ENCODE measurements at regions not wholly inside any gene's neighbourhood (a gene's known extent, or its start where the extent isn't known, plus 50 kb on each side); places are given as distances from the start of the nearest gene placed in this dataset.

GRCh38 chr11:97502201-97502600 is 1112.4 kb downstream of the JRKL start:
- no peak overlapping the region for H3K9ac ChIP-seq (ENCODE audit: low read depth in 1 of 2, low read length in 2 of 2)
- WGBS = 61% methylated on average over 1 of the region's 1 CpG
- DNase-seq (ENCODE audit: low spot score) = no peak
- no peak for TF ChIP-seq GABPA (IDR thresholded peaks at IDR 0.05 in 1 of 2, conservative IDR thresholded peaks at IDR 0.05 in 1 of 2)
- TF ChIP-seq, protein P1, sequence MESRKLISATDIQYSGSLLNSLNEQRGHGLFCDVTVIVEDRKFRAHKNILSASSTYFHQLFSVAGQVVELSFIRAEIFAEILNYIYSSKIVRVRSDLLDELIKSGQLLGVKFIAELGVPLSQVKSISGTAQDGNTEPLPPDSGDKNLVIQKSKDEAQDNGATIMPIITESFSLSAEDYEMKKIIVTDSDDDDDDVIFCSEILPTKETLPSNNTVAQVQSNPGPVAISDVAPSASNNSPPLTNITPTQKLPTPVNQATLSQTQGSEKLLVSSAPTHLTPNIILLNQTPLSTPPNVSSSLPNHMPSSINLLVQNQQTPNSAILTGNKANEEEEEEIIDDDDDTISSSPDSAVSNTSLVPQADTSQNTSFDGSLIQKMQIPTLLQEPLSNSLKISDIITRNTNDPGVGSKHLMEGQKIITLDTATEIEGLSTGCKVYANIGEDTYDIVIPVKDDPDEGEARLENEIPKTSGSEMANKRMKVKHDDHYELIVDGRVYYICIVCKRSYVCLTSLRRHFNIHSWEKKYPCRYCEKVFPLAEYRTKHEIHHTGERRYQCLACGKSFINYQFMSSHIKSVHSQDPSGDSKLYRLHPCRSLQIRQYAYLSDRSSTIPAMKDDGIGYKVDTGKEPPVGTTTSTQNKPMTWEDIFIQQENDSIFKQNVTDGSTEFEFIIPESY (IDR thresholded peaks at IDR 0.05) = no peak
- no peak for TF ChIP-seq HNF4A (conservative IDR thresholded peaks at IDR 0.05)
- no peak for TF ChIP-seq EGR1 (IDR thresholded peaks at IDR 0.05; ENCODE audit: low read depth in 2 of 2)
- TF ChIP-seq FOXA1 (IDR thresholded peaks at IDR 0.05) = no peak
- no peak for TF ChIP-seq RAD21 (IDR thresholded peaks at IDR 0.05)
- TF ChIP-seq JUND (IDR thresholded peaks at IDR 0.05) = no peak
- TF ChIP-seq RXRA (IDR thresholded peaks at IDR 0.05) = no peak
- TF ChIP-seq TAF1 (conservative IDR thresholded peaks at IDR 0.05) = no peak
- TF ChIP-seq, protein P2, sequence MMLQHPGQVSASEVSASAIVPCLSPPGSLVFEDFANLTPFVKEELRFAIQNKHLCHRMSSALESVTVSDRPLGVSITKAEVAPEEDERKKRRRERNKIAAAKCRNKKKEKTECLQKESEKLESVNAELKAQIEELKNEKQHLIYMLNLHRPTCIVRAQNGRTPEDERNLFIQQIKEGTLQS (IDR thresholded peaks at IDR 0.05) = no peak
- no peak for TF ChIP-seq MAX (IDR thresholded peaks at IDR 0.05)
- TF ChIP-seq FOXA2 (IDR thresholded peaks at IDR 0.05) = no peak
- TF ChIP-seq, protein P3, sequence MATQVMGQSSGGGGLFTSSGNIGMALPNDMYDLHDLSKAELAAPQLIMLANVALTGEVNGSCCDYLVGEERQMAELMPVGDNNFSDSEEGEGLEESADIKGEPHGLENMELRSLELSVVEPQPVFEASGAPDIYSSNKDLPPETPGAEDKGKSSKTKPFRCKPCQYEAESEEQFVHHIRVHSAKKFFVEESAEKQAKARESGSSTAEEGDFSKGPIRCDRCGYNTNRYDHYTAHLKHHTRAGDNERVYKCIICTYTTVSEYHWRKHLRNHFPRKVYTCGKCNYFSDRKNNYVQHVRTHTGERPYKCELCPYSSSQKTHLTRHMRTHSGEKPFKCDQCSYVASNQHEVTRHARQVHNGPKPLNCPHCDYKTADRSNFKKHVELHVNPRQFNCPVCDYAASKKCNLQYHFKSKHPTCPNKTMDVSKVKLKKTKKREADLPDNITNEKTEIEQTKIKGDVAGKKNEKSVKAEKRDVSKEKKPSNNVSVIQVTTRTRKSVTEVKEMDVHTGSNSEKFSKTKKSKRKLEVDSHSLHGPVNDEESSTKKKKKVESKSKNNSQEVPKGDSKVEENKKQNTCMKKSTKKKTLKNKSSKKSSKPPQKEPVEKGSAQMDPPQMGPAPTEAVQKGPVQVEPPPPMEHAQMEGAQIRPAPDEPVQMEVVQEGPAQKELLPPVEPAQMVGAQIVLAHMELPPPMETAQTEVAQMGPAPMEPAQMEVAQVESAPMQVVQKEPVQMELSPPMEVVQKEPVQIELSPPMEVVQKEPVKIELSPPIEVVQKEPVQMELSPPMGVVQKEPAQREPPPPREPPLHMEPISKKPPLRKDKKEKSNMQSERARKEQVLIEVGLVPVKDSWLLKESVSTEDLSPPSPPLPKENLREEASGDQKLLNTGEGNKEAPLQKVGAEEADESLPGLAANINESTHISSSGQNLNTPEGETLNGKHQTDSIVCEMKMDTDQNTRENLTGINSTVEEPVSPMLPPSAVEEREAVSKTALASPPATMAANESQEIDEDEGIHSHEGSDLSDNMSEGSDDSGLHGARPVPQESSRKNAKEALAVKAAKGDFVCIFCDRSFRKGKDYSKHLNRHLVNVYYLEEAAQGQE (IDR thresholded peaks at IDR 0.05) = no peak
- TF ChIP-seq YY1 (IDR thresholded peaks at IDR 0.05) = no peak
- no peak overlapping the region for H3K27ac ChIP-seq (ENCODE audit: low read depth in 1 of 2, low read length in 2 of 2)
- H3K4me1 ChIP-seq (ENCODE audit: control insufficient read depth in 4 of 4, insufficient read depth in 4 of 4, low read length in 3 of 4) = no peaks in the 10 kb centered on the region
- peaks cover 0 to 2% (median under 1%) of the 10 kb centered on the region in 4 donors for H3K9me3 ChIP-seq (ENCODE audit: control insufficient read depth in 4 of 4, low read length in 3 of 4)
- H3K36me3 ChIP-seq (ENCODE audit: control insufficient read depth in 4 of 4, insufficient read depth in 3 of 4, low read depth in 1 of 4, low read length in 3 of 4) = no peaks in the 10 kb centered on the region
- no peak overlapping the region for H3K4me3 ChIP-seq (ENCODE audit: low read depth in 1 of 3, low read length in 3 of 3)
- no peaks in the 10 kb centered on the region for H3K27me3 ChIP-seq (ENCODE audit: control insufficient read depth in 4 of 4, insufficient read depth in 4 of 4, low read length in 3 of 4)

DNA sequence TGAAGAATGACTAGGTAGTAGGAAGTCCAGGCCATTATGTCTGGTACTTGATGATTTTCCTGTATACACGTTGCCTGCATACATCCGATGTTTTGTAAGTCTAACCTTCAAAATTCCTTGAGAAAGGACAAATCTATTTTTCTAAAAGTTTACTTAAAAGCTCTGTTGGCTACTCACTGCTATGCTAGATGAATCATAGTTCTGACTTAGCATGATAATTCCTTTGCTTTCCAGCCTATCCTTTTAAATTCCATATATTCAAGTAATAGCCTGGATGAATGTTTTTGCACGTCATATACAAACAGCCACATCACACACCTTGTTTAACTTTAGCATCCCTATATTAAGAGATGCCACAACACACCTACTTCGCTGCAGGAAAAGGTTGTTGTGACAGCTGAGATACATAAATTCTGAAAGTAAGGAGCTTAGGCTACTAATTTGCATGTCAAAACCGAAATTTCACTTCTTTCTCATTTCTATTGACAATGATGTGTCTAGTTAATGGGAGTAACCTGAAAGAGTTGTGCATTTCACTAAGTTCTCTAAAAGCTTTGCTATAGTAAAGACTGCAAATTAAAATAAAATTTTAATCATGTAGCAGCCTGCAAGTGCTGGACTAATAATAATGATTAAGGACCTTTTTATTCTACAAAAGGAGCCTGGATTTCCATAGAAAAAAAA is 1116.4 kb downstream of the JRKL start:
- TF ChIP-seq RXRA (IDR thresholded peaks at IDR 0.05) (no peak), EGR1 (IDR thresholded peaks at IDR 0.05; ENCODE audit: low read depth in 2 of 2) (no peak), HNF4A (conservative IDR thresholded peaks at IDR 0.05) (no peak), HNF4G (IDR thresholded peaks at IDR 0.05) (no peak), YY1 (IDR thresholded peaks at IDR 0.05) (no peak)
- TF ChIP-seq, protein P3 (IDR thresholded peaks at IDR 0.05) = no peak
- 67% methylated on average over 5 of the region's 5 CpGs for WGBS
- H3K36me3 ChIP-seq (ENCODE audit: control insufficient read depth in 4 of 4, insufficient read depth in 3 of 4, low read depth in 1 of 4, low read length in 3 of 4) = no peaks in the 10 kb centered on the region
- H3K4me3 ChIP-seq (ENCODE audit: low read depth in 1 of 3, low read length in 3 of 3) = no peak overlapping the region
- no peaks in the 10 kb centered on the region for H3K4me1 ChIP-seq (ENCODE audit: control insufficient read depth in 4 of 4, insufficient read depth in 4 of 4, low read length in 3 of 4)
- H3K9me3 ChIP-seq (ENCODE audit: control insufficient read depth in 4 of 4, low read length in 3 of 4) = no peaks in the 10 kb centered on the region
- H3K27me3 ChIP-seq (ENCODE audit: control insufficient read depth in 4 of 4, insufficient read depth in 4 of 4, low read length in 3 of 4) = no peaks in the 10 kb centered on the region
- no peak overlapping the region for H3K9ac ChIP-seq (ENCODE audit: low read depth in 1 of 2, low read length in 2 of 2)
- H3K27ac ChIP-seq (ENCODE audit: low read depth in 1 of 2, low read length in 2 of 2) = no peak overlapping the region
- DNase-seq (ENCODE audit: low spot score) = no peak
